ENCODE measurements at regions not wholly inside any gene's neighbourhood (a gene's known extent, or its start where the extent isn't known, plus 50 kb on each side); places are given as distances from the start of the nearest gene placed in this dataset.

- TF ChIP-seq, protein P1, sequence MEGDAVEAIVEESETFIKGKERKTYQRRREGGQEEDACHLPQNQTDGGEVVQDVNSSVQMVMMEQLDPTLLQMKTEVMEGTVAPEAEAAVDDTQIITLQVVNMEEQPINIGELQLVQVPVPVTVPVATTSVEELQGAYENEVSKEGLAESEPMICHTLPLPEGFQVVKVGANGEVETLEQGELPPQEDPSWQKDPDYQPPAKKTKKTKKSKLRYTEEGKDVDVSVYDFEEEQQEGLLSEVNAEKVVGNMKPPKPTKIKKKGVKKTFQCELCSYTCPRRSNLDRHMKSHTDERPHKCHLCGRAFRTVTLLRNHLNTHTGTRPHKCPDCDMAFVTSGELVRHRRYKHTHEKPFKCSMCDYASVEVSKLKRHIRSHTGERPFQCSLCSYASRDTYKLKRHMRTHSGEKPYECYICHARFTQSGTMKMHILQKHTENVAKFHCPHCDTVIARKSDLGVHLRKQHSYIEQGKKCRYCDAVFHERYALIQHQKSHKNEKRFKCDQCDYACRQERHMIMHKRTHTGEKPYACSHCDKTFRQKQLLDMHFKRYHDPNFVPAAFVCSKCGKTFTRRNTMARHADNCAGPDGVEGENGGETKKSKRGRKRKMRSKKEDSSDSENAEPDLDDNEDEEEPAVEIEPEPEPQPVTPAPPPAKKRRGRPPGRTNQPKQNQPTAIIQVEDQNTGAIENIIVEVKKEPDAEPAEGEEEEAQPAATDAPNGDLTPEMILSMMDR (IDR thresholded peaks at IDR 0.05; ENCODE audit: low read length), result no peak
- no peak for TF ChIP-seq EZH2 (optimal IDR thresholded peaks at IDR 0.05; ENCODE audit: low read depth, low read length)
These were observed 485.6 kb downstream of the NPIPA7 start for GRCh38 chr16:16864536-16864935.
